HG02885 (cell line): ENCODE measurements at regions not wholly inside any gene's neighbourhood (a gene's known extent, or its start where the extent isn't known, plus 50 kb on each side); places are given as distances from the start of the nearest gene placed in this dataset.
A peak's percentile ranks its signal among the peaks of the same experiment; 100 is the strongest.

Source experiments
- ATAC-seq: cut with Tn5 transposase; IDR thresholded peaks from one replicate; pipeline ENCODE4 v1.9.1; 2021; ENCODE audit warnings: mild to moderate bottlenecking; ENCODE audit not compliant: unreplicated experiment, poor library complexity

DNA sequence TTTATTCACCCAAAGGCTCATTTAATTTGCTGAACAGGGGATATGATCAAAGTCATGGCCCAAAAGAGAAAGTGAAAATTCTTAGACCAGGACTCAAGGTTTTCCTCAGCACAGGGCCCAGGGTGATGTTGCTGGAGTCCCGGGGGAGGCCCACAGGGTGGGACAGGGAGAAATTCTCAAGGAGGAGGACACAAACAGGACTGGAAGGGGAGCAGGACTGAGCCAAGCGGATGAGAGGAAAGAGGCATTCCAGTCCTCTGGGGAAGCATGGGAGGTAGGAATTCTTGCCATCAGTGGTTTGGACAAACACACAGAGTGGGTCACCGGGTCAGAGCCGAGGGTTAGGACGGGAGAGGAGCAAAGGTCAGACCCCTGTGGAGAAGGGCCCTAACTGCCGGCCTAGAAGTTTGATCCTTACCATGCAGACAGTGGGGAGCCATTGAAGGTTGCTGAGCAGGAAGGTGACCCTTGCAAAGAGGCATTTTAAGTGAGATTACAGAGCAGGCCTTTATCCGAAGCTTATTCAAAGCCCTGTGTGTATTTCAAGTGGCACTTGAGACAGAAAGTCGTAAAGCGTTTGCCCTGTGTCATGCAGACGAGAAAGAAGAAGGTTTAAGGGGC is 68.4 kb upstream of the PTGR2 start:
- ATAC-seq, result no peak

GRCh38 chr14:73782623-73783022 is 68.4 kb upstream of the PNMA1 start:
- ATAC-seq, result no peak

GRCh38 chr14:73780896-73781295 is 66.7 kb upstream of the PNMA1 start:
- no peak for ATAC-seq

GRCh38 chr14:73780391-73780790 is 66.2 kb upstream of the PNMA1 start:
- no peak for ATAC-seq

- ATAC-seq, result no peak
Observed at GRCh38 chr14:73778736-73779135, 64.6 kb upstream of the PNMA1 start.

- ATAC-seq, result no peak
Observed at GRCh38 chr14:73777420-73777819, 63.2 kb upstream of the PNMA1 start.

DNA sequence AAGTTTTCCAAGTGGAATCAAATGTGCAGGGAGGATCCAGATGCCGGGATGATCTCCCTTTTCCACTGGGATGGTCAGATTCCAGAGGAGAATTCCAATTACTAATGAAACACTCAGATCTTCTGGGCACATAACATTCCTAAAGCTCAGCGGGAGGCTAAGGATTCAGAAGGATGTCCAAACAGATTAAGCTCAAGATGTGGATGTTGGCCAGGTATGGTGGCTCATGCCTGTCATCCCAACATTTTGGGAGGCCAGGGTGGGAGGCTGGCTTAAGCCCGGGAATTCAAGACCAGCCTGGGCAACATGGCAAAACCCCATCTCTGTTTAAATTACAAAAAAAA is 62.0 kb upstream of the PNMA1 start:
- no peak for ATAC-seq

DNA sequence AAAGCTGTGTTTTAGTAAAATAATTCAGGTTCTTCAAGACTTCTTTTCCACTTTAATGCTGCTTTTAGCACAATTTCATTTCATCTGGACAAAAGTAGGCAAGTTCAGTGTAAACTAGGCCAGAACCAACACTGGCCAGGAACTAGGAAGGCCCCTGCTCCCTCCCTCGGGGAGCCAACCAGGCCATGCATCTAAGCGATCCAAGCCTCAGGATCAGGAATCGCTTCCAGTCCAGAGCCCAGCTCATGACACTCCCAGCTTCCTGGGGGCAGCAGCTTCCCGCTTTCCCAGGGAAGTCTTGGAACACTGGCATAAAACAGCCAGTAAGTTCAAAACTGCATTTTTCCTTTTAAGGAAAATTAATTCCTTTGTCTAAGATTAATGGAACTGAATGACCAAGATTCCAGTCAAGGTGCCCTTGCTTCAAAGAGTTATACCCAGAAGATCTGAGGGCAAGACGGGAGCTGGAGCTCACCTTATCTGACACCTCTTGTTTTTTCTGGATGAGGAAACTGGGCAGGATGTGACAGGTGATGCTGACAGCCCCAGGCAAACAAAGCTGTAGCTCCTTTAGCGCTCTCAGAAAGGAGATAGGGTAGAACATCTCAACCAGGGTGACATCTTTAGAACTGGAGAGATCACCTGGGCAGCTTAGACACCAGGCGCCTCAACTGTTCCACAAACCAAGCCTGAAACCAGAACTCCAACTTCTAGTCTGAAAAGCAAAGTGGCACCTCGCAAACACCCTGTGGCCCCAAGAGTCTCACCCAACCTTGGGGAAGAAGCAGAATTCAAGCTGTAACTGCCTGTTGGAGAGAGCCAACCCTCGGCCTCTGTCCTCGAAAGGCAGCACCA is 61.4 kb upstream of the PNMA1 start:
- no peak for ATAC-seq

DNA sequence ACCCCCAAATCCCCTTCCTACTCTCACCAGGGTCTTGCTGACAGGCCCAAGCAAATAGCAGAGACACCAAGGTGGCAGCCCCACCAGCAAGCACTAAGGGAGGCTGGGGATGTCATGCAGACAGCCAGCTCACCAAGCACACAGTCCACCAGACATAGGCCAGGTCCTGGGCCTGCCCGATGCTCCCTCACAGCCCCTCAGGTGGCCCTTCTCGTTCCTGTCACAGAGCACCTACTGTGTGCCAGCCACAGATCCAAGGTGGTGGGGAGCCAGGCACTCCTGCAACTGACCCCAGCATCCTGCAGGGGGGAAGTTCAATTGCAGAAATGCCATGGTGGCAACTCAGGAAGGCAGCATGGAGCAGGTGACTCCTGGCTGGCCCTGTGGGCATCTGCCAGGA is 60.5 kb upstream of the PNMA1 start:
- no peak for ATAC-seq

DNA sequence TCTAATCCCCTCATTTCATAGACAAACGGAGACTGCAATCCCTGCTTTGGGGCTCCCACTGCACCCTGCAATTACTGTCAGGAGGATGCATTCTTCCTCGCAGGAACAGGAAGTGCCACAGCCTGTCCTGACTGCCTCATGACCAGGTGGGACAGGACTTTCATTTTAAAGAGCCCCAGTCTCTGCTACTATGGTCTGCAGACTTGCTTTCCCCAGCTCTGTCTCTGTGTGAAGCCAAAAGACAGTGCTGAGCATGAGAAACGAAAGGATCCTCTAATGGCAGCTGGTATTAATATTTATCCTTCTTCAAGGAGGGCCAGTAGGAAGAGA is 60.0 kb upstream of the PNMA1 start:
- ATAC-seq, result no peak

DNA sequence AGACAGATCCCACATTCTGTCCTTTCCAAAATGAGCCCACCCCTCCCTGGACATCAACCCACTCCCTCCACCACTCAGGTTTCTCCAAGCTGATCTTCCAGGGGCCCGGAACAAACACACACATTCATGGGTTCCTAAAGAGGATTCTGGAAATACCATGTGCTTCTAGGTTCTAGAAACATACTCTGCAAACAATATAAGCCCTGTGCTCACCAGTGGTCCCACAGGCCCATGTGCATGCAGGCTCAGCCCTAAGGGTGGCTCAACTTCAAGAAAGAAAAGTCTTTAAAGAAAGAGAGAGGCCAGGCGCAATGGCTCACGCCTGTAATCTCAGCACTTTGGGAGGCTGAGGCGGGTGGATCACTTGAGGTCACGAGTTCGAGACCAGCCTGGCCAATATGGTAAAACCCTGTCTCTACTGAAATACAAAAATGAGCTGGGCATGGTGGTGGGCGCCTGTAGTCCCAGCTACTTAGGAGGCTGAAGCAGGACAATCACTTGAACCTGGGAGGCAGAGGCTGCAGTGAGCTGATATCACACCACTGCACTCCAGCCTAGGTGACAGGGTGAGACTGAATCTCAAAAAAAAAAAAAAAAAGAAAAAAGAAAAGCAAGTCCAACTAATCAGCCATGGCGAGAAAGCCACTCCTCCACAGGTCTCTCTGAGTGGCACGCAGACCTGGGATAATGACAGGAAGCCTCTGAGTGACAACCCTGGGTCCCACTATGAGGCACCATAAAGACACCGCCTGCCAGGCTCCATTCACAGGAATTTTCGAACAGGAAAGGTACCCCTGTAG is 59.5 kb upstream of the PNMA1 start:
- no peak for ATAC-seq

DNA sequence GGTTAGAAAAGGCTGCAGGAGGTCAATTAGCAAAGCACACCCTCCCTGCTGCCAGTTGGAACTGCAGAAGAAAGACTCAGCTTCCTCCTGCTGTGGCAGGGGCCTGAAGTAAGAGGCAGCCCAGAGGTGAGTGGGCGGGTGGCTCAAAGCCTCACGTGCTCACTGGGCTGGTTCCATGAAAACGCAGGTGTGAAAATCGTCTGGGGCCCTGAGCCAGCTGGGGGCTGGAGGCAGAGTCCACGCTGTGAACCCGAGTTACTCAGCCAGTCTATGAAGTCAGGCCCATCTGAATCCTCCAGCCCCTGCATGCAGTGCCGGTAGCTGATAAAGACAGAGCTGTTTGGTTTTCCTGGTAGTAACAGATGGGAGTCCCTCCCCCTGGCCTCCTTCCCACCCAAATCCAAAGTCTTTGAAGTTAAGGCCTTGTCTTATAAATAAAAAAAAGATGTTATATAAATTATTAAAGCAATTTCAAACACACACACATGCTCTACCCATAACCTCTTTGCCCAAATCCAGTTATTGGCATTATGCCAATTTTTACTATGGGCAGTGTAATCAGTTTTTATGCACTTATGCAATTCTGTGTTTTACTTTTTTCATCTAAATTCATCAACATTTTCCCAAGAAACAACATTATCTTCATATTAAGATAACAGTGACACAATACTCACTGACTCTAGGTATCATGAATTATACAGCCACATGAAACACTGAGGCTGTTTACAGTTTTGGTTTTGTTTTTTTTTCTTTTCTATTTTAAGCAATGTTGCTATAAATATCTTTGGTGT is 57.9 kb upstream of the PNMA1 start:
- ATAC-seq, result peak; percentile 58

- ATAC-seq, result peak; percentile 31
Observed at GRCh38 chr14:73770977-73771847, 57.0 kb upstream of the PNMA1 start.

- no peak for ATAC-seq
Observed at GRCh38 chr14:73768107-73768506, 53.9 kb upstream of the PNMA1 start.

GRCh38 chr14:73764406-73765280 is 50.5 kb upstream of the PNMA1 start:
- no peak for ATAC-seq
